CD14-positive monocyte (primary cell): ENCODE measurements at regions not wholly inside any gene's neighbourhood (a gene's known extent, or its start where the extent isn't known, plus 50 kb on each side); places are given as distances from the start of the nearest gene placed in this dataset.

Source experiments
- DNase-seq, 3 donors: peaks; one replicate each; pipeline ENCODE4 v3.0.0-alpha.2; 2011 to 2022
- H2AFZ ChIP-seq: 2 replicates; pipeline ENCODE4 v1.6.0; 2012; ENCODE audit warnings: mild to moderate bottlenecking, low read depth, low read length, inconsistent platforms; ENCODE audit not compliant: insufficient read depth, poor library complexity, severe bottlenecking
- H3K27ac ChIP-seq, 2 donors: 1 replicate in 1 of 2; 2 replicates in 1 of 2; pipeline ENCODE4 v1.5.1; 2012 to 2013; ENCODE audit warnings: low read length in 2 of 2, control low read depth in 1 of 2, inconsistent platforms in 1 of 2, low read depth in 1 of 2, mild to moderate bottlenecking in 1 of 2
- H3K27me3 ChIP-seq, 2 donors: one replicate each; pipeline versions ENCODE4 v1.6.0 to v1.6.1; 2011 to 2013; ENCODE audit warnings: low read length in 2 of 2; ENCODE audit not compliant: control insufficient read depth in 2 of 2, insufficient read depth in 2 of 2
- H3K36me3 ChIP-seq, 2 donors: replicated peaks in 1 of 2; 1 replicate in 1 of 2; 2 replicates in 1 of 2; pipeline versions ENCODE4 v1.5.1 to v1.6.1; 2012 to 2013; ENCODE audit warnings: low read length in 2 of 2, control low read depth in 1 of 2, inconsistent platforms in 1 of 2, mild to moderate bottlenecking in 1 of 2; ENCODE audit not compliant: insufficient read depth in 2 of 2, control insufficient read depth in 1 of 2
- H3K4me1 ChIP-seq, 2 donors: 1 replicate in 1 of 2; 2 replicates in 1 of 2; pipeline versions ENCODE4 v1.5.1 to v1.6.1; 2012 to 2013; ENCODE audit warnings: low read length in 2 of 2, control low read depth in 1 of 2, inconsistent platforms in 1 of 2, mild to moderate bottlenecking in 1 of 2, moderate library complexity in 1 of 2; ENCODE audit not compliant: insufficient read depth in 2 of 2, control insufficient read depth in 1 of 2
- H3K4me2 ChIP-seq: replicated peaks from 2 replicates; pipeline ENCODE3; 2012; ENCODE audit warnings: low read length, moderate library complexity, mild to moderate bottlenecking; ENCODE audit not compliant: poor library complexity, severe bottlenecking; ENCODE audit errors: extremely low read depth
- H3K4me3 ChIP-seq, 3 experiments: fragments of 200-600 bp in 1 of 3; sonication (generic) in 1 of 3; replicated peaks in 1 of 3; 1 replicate in 2 of 3; 2 replicates in 1 of 3; pipeline ENCODE4 v1.5.1; 2011 to 2013; ENCODE audit warnings: low read length in 3 of 3, mild to moderate bottlenecking in 3 of 3, control low read depth in 2 of 3, low read depth in 2 of 3, inconsistent platforms in 1 of 3, moderate library complexity in 1 of 3
- H3K79me2 ChIP-seq: 2 replicates; pipeline ENCODE4 v1.6.0; 2012; ENCODE audit warnings: mild to moderate bottlenecking, control low read depth, inconsistent platforms, low read length, moderate library complexity; ENCODE audit not compliant: insufficient read depth
- H3K9ac ChIP-seq: 2 replicates; pipeline ENCODE4 v1.6.0; 2017; ENCODE audit warnings: low read length, mild to moderate bottlenecking; ENCODE audit not compliant: insufficient read depth, poor library complexity, severe bottlenecking
- H3K9me3 ChIP-seq, 2 donors: replicated peaks in 1 of 2; 1 replicate in 1 of 2; 2 replicates in 1 of 2; pipeline versions ENCODE4 v1.5.1 to v1.6.1; 2012 to 2013; ENCODE audit warnings: low read length in 2 of 2, control low read depth in 1 of 2; ENCODE audit not compliant: control insufficient read depth in 1 of 2, insufficient read depth in 1 of 2
- H4K20me1 ChIP-seq: 2 replicates; pipeline ENCODE4 v1.6.0; 2012; ENCODE audit warnings: mild to moderate bottlenecking, low read length, control low read depth, moderate library complexity; ENCODE audit not compliant: insufficient read depth
- H3K27ac Mint-ChIP-seq, 7 donors: one replicate each; pipeline ENCODE4 v1.8.0; 2020; ENCODE audit warnings: mild to moderate bottlenecking in 7 of 7, mixed read lengths in 7 of 7, moderate library complexity in 6 of 7, inconsistent platforms in 2 of 7
- H3K27me3 Mint-ChIP-seq, 3 donors: one replicate each; pipeline ENCODE4 v1.8.0; 2021 to 2022; ENCODE audit warnings: low read depth in 3 of 3, mild to moderate bottlenecking in 3 of 3, mixed read lengths in 3 of 3, moderate library complexity in 3 of 3, inconsistent platforms in 1 of 3
- H3K36me3 Mint-ChIP-seq, 2 donors: one replicate each; pipeline ENCODE4 v1.8.0; 2020; ENCODE audit warnings: mixed read lengths in 2 of 2, inconsistent platforms in 1 of 2, mild to moderate bottlenecking in 1 of 2
- H3K4me1 Mint-ChIP-seq: one replicate; pipeline ENCODE4 v1.8.0; 2020; ENCODE audit warnings: mild to moderate bottlenecking, mixed read lengths
- H3K4me3 Mint-ChIP-seq, 2 donors: one replicate each; pipeline ENCODE4 v1.8.0; 2020; ENCODE audit warnings: mild to moderate bottlenecking in 2 of 2, mixed read lengths in 2 of 2, moderate library complexity in 1 of 2
- H3K9me3 Mint-ChIP-seq, 7 donors: one replicate each; pipeline ENCODE4 v1.8.0; 2020 to 2022; ENCODE audit warnings: mixed read lengths in 7 of 7, mild to moderate bottlenecking in 6 of 7, moderate library complexity in 6 of 7, inconsistent platforms in 2 of 7
- WGBS: methylation state at CpG from one replicate; pipeline ENCODE4 v1.1.5; 2013; ENCODE audit warnings: missing lambda C conversion rate; ENCODE audit not compliant: insufficient coverage; 5-methylcytosine and 5-hydroxymethylcytosine counted together
- intact Hi-C, 2 donors: fragments of 100-400 bp; cut with micrococcal nuclease; formaldehyde crosslinking; loops; one replicate each; pipeline versions ENCODE4 v1.15.0 to v1.15.1; 2023
- TF ChIP-seq, protein P1 (sequence below): fragments of 200-600 bp; IDR thresholded peaks from one replicate; pipeline ENCODE4 v1.8.0; 2022; ENCODE audit warnings: antibody characterized with exemption, mild to moderate bottlenecking

DNA sequence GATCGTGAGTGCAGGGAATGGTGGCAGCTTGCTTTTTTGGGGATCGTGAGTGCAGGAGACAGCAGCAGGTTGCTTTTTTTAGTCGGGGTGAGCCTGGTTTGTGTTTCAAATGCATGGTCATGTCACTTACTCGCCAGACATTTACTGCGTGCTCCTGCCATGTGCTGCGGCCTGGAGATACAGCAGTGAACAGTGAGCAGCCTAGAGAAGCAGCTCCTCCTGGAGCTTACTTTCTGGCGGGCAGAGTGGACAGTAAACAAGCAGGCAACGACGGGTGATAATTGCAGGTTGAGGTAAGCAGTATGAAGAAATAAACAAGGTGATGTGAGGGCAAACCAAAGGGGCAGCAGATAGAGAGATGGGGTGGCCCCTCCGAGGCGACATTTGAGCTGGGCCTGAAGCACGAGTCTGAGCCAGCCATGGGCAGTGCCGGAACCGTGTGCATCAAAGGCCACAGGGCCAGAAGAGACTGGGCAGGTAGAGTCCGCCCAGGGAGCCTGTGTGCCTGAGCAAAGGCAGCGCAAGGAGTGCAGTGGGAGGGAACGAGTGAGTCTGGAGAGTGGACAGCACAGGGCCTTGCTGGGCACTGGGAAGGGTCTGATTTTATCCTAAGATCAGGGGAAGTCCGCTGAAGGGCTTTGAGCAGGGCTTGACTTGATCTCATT lies 57.3 kb upstream of the RASA2 start:
- Histone ChIP-seq H3K4me3 (no peak overlapping the region), H2AFZ (no peak overlapping the region), H3K36me3 (peaks cover 2 to 14% of the 10 kb centered on the region in 2 donors), H4K20me1 (no peaks in the 10 kb centered on the region), H3K9ac (no peak overlapping the region), H3K9me3 (no peaks in the 10 kb centered on the region), H3K79me2 (no peaks in the 10 kb centered on the region), H3K27ac (no peak overlapping the region), H3K4me2 (no peak overlapping the region), H3K27me3 (no peaks in the 10 kb centered on the region), H3K4me1 (peaks cover 8 to 13% of the 10 kb centered on the region in 2 donors)
- WGBS: 97% methylated on average over 14 of the region's 18 CpGs
- H3K36me3 Mint-ChIP-seq: peaks cover 24 to 36% of the 10 kb centered on the region in 2 donors
- TF ChIP-seq, protein P1, sequence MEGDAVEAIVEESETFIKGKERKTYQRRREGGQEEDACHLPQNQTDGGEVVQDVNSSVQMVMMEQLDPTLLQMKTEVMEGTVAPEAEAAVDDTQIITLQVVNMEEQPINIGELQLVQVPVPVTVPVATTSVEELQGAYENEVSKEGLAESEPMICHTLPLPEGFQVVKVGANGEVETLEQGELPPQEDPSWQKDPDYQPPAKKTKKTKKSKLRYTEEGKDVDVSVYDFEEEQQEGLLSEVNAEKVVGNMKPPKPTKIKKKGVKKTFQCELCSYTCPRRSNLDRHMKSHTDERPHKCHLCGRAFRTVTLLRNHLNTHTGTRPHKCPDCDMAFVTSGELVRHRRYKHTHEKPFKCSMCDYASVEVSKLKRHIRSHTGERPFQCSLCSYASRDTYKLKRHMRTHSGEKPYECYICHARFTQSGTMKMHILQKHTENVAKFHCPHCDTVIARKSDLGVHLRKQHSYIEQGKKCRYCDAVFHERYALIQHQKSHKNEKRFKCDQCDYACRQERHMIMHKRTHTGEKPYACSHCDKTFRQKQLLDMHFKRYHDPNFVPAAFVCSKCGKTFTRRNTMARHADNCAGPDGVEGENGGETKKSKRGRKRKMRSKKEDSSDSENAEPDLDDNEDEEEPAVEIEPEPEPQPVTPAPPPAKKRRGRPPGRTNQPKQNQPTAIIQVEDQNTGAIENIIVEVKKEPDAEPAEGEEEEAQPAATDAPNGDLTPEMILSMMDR: no peak
- intact Hi-C loops: no loop called here
- H3K4me1 Mint-ChIP-seq: peaks cover 16% of the 10 kb centered on the region
- H3K27ac Mint-ChIP-seq: no peak overlapping the region
- peak overlapping the region in 1 of 2 donors; percentile 26 for H3K4me3 Mint-ChIP-seq
- no peak for DNase-seq
- no peaks in the 10 kb centered on the region for H3K9me3 Mint-ChIP-seq
- H3K27me3 Mint-ChIP-seq: no peaks in the 10 kb centered on the region

- Histone ChIP-seq H3K79me2 (no peaks in the 10 kb centered on the region), H2AFZ (no peak overlapping the region), H3K9me3 (no peaks in the 10 kb centered on the region), H3K4me2 (no peak overlapping the region), H3K9ac (no peak overlapping the region), H3K27ac (no peak overlapping the region), H3K4me3 (no peak overlapping the region), H3K4me1 (peaks cover 8 to 13% of the 10 kb centered on the region in 2 donors), H4K20me1 (no peaks in the 10 kb centered on the region), H3K36me3 (peaks cover 2 to 14% of the 10 kb centered on the region in 2 donors), H3K27me3 (no peaks in the 10 kb centered on the region)
- H3K36me3 Mint-ChIP-seq: peaks cover 22 to 36% of the 10 kb centered on the region in 2 donors
- no peak for DNase-seq
- no peaks in the 10 kb centered on the region for H3K9me3 Mint-ChIP-seq
- peaks cover 16% of the 10 kb centered on the region for H3K4me1 Mint-ChIP-seq
- TF ChIP-seq, protein P1: no peak
- WGBS: 100% methylated on average over 3 of the region's 6 CpGs
- H3K4me3 Mint-ChIP-seq: no peak overlapping the region
- H3K27me3 Mint-ChIP-seq: peaks cover 0 to 2% (median 2%) of the 10 kb centered on the region in 3 donors
- intact Hi-C loops: no loop called here
- H3K27ac Mint-ChIP-seq: no peak overlapping the region
These were observed 56.5 kb upstream of the RASA2 start for GRCh38 chr3:141430316-141430715.
